ENCODE measurements at regions not wholly inside any gene's neighbourhood (a gene's known extent, or its start where the extent isn't known, plus 50 kb on each side); places are given as distances from the start of the nearest gene placed in this dataset.

GRCh38 chr18:28808373-28808772 lies 631.4 kb upstream of the CDH2 start:
- no peaks in the 10 kb centered on the region for H3K27me3 Mint-ChIP-seq
- TF ChIP-seq CTCF (conservative IDR thresholded peaks at IDR 0.05) = no peak
- no peaks in the 10 kb centered on the region for H3K4me1 Mint-ChIP-seq (ENCODE audit: unreplicated experiment)
- no peak for DNase-seq (ENCODE audit: extremely low spot score, unreplicated experiment)
- H3K36me3 Mint-ChIP-seq = no peaks in the 10 kb centered on the region
- H3K9me3 Mint-ChIP-seq = peaks cover 15% of the 10 kb centered on the region
- no peak overlapping the region for H3K4me3 Mint-ChIP-seq
- H3K27ac Mint-ChIP-seq = no peak overlapping the region

GRCh38 chr18:28805491-28805890 lies 628.6 kb upstream of the CDH2 start:
- Mint-ChIP-seq H3K4me1 (ENCODE audit: unreplicated experiment) (no peaks in the 10 kb centered on the region), H3K27me3 (no peaks in the 10 kb centered on the region), H3K4me3 (no peak overlapping the region), H3K36me3 (no peaks in the 10 kb centered on the region), H3K27ac (no peak overlapping the region), H3K9me3 (peaks cover 15% of the 10 kb centered on the region)
- DNase-seq (ENCODE audit: extremely low spot score, unreplicated experiment) = no peak
- no peak for TF ChIP-seq CTCF (conservative IDR thresholded peaks at IDR 0.05)

- H3K27me3 Mint-ChIP-seq = no peaks in the 10 kb centered on the region
- H3K36me3 Mint-ChIP-seq = no peaks in the 10 kb centered on the region
- no peak for TF ChIP-seq CTCF (conservative IDR thresholded peaks at IDR 0.05)
- H3K9me3 Mint-ChIP-seq = peaks cover 15% of the 10 kb centered on the region
- DNase-seq (ENCODE audit: extremely low spot score, unreplicated experiment) = no peak
- no peak overlapping the region for H3K4me3 Mint-ChIP-seq
- H3K4me1 Mint-ChIP-seq (ENCODE audit: unreplicated experiment) = no peaks in the 10 kb centered on the region
- no peak overlapping the region for H3K27ac Mint-ChIP-seq
These were observed 627.7 kb upstream of the CDH2 start for GRCh38 chr18:28804512-28805202.

GRCh38 chr18:28802546-28802945 lies 625.6 kb upstream of the CDH2 start:
- no peaks in the 10 kb centered on the region for H3K4me1 Mint-ChIP-seq (ENCODE audit: unreplicated experiment)
- no peak for DNase-seq (ENCODE audit: extremely low spot score, unreplicated experiment)
- TF ChIP-seq CTCF (conservative IDR thresholded peaks at IDR 0.05) = no peak
- no peak overlapping the region for H3K4me3 Mint-ChIP-seq
- H3K36me3 Mint-ChIP-seq = no peaks in the 10 kb centered on the region
- peaks cover 6% of the 10 kb centered on the region for H3K9me3 Mint-ChIP-seq
- no peak overlapping the region for H3K27ac Mint-ChIP-seq
- no peaks in the 10 kb centered on the region for H3K27me3 Mint-ChIP-seq

- H3K27ac Mint-ChIP-seq = no peak overlapping the region
- H3K27me3 Mint-ChIP-seq = no peaks in the 10 kb centered on the region
- peaks cover 6% of the 10 kb centered on the region for H3K9me3 Mint-ChIP-seq
- no peak overlapping the region for H3K4me3 Mint-ChIP-seq
- no peaks in the 10 kb centered on the region for H3K4me1 Mint-ChIP-seq (ENCODE audit: unreplicated experiment)
- TF ChIP-seq CTCF (conservative IDR thresholded peaks at IDR 0.05) = no peak
- no peaks in the 10 kb centered on the region for H3K36me3 Mint-ChIP-seq
- no peak for DNase-seq (ENCODE audit: extremely low spot score, unreplicated experiment)
These were observed 624.9 kb upstream of the CDH2 start for GRCh38 chr18:28801876-28802275.
